ENCODE measurements at regions not wholly inside any gene's neighbourhood (a gene's known extent, or its start where the extent isn't known, plus 50 kb on each side); places are given as distances from the start of the nearest gene placed in this dataset.

DNA sequence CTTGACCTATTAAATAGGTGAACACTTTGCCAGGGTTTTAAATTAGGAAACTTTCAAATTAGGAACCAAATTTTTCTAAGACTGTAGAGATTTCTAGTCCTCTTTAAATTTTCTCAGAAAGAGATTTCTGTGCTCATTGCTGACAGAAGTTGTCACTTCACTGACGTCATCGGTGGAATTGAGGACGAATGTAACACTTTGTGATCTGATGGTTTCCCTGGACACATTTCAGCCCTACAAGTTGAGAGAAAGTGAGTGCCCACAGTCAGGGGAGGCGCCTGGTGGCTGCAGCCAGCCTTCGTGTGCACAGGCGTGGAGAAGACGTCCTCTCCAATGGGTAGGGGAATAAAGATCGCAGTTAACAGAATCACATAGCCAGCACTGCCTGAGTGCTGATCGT, 396.5 kb upstream of the TSHZ3 start:
- TF ChIP-seq ZFP3 (CRISPR knock-in tag; IDR thresholded peaks at IDR 0.05) = no peak
- TF ChIP-seq ZNF70 (CRISPR knock-in tag; IDR thresholded peaks at IDR 0.05) = no peak
- TF ChIP-seq, protein P1, sequence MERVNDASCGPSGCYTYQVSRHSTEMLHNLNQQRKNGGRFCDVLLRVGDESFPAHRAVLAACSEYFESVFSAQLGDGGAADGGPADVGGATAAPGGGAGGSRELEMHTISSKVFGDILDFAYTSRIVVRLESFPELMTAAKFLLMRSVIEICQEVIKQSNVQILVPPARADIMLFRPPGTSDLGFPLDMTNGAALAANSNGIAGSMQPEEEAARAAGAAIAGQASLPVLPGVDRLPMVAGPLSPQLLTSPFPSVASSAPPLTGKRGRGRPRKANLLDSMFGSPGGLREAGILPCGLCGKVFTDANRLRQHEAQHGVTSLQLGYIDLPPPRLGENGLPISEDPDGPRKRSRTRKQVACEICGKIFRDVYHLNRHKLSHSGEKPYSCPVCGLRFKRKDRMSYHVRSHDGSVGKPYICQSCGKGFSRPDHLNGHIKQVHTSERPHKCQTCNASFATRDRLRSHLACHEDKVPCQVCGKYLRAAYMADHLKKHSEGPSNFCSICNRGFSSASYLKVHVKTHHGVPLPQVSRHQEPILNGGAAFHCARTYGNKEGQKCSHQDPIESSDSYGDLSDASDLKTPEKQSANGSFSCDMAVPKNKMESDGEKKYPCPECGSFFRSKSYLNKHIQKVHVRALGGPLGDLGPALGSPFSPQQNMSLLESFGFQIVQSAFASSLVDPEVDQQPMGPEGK (CRISPR knock-in tag; IDR thresholded peaks at IDR 0.05; ENCODE audit: borderline replicate concordance) = no peak
- TF ChIP-seq TCF4 (CRISPR knock-in tag; IDR thresholded peaks at IDR 0.05; ENCODE audit: borderline replicate concordance) = no peak
